ENCODE measurements at regions not wholly inside any gene's neighbourhood (a gene's known extent, or its start where the extent isn't known, plus 50 kb on each side); places are given as distances from the start of the nearest gene placed in this dataset.

GRCh38 chr12:33650832-33651231, 211.2 kb upstream of the SYT10 start:
- H3F3A ChIP-seq (ENCODE audit: insufficient read depth, low read length), result no peaks in the 10 kb centered on the region
- TF ChIP-seq CTCF (IDR thresholded peaks at IDR 0.05; ENCODE audit: low read length), result no peak
- no peak for TF ChIP-seq EZH2 (optimal IDR thresholded peaks at IDR 0.05; ENCODE audit: low read depth, low read length)
- no peak for TF ChIP-seq EZH2phosphoT487 (IDR thresholded peaks at IDR 0.05; ENCODE audit: low read length)

GRCh38 chr12:33653362-33653761, 213.7 kb upstream of the SYT10 start:
- no peaks in the 10 kb centered on the region for H3F3A ChIP-seq (ENCODE audit: insufficient read depth, low read length)
- H3K4me2 ChIP-seq (ENCODE audit: low read depth, low read length), result no peak overlapping the region
- H3K9ac ChIP-seq (ENCODE audit: low read length), result no peak overlapping the region
- H4K20me1 ChIP-seq (ENCODE audit: insufficient read depth, low read length), result no peaks in the 10 kb centered on the region
- TF ChIP-seq CTCF (IDR thresholded peaks at IDR 0.05; ENCODE audit: low read length) (no peak), EZH2 (optimal IDR thresholded peaks at IDR 0.05; ENCODE audit: low read depth, low read length) (no peak), EZH2phosphoT487 (IDR thresholded peaks at IDR 0.05; ENCODE audit: low read length) (no peak)
- no peak for DNase-seq
- H3K79me2 ChIP-seq (ENCODE audit: low read length), result no peaks in the 10 kb centered on the region
- no peaks in the 10 kb centered on the region for H3K4me1 ChIP-seq (ENCODE audit: low read length)
- no peak overlapping the region for H3K27ac ChIP-seq (ENCODE audit: low read length)
- H3K4me3 ChIP-seq (ENCODE audit: low read length), result no peak overlapping the region
- no peaks in the 10 kb centered on the region for H3K36me3 ChIP-seq (replicated peaks; ENCODE audit: insufficient read depth, low read length)
- no peak overlapping the region for H2AFZ ChIP-seq (ENCODE audit: low read length)
- no peaks in the 10 kb centered on the region for H3K9me2 ChIP-seq (replicated peaks; ENCODE audit: insufficient read depth, low read length)
- no peaks in the 10 kb centered on the region for H3K9me3 ChIP-seq (replicated peaks; ENCODE audit: insufficient read depth, low read length)
- no peaks in the 10 kb centered on the region for H3K27me3 ChIP-seq (replicated peaks; ENCODE audit: insufficient read depth, low read length)

More at GRCh38 chr12:33650832-33651231, 211.2 kb upstream of the SYT10 start:
- no peaks in the 10 kb centered on the region for H3K79me2 ChIP-seq (ENCODE audit: low read length)
- H3K27me3 ChIP-seq (replicated peaks; ENCODE audit: insufficient read depth, low read length), result no peaks in the 10 kb centered on the region
- no peaks in the 10 kb centered on the region for H3K36me3 ChIP-seq (replicated peaks; ENCODE audit: insufficient read depth, low read length)
- no peaks in the 10 kb centered on the region for H4K20me1 ChIP-seq (ENCODE audit: insufficient read depth, low read length)
- no peak overlapping the region for H2AFZ ChIP-seq (ENCODE audit: low read length)
- H3K9ac ChIP-seq (ENCODE audit: low read length), result no peak overlapping the region
- H3K9me3 ChIP-seq (replicated peaks; ENCODE audit: insufficient read depth, low read length), result no peaks in the 10 kb centered on the region
- H3K27ac ChIP-seq (ENCODE audit: low read length), result no peak overlapping the region
- no peaks in the 10 kb centered on the region for H3K9me2 ChIP-seq (replicated peaks; ENCODE audit: insufficient read depth, low read length)
- H3K4me3 ChIP-seq (ENCODE audit: low read length), result no peak overlapping the region
- DNase-seq, result no peak
- no peak overlapping the region for H3K4me2 ChIP-seq (ENCODE audit: low read depth, low read length)
- H3K4me1 ChIP-seq (ENCODE audit: low read length), result no peaks in the 10 kb centered on the region

GRCh38 chr12:33654313-33654712, 214.7 kb upstream of the SYT10 start:
- Histone ChIP-seq H3K27ac (ENCODE audit: low read length) (no peak overlapping the region), H3K36me3 (replicated peaks; ENCODE audit: insufficient read depth, low read length) (no peaks in the 10 kb centered on the region), H3K27me3 (replicated peaks; ENCODE audit: insufficient read depth, low read length) (no peaks in the 10 kb centered on the region), H3K79me2 (ENCODE audit: low read length) (no peaks in the 10 kb centered on the region), H3K4me2 (ENCODE audit: low read depth, low read length) (no peak overlapping the region), H3K4me3 (ENCODE audit: low read length) (no peak overlapping the region), H3K9me3 (replicated peaks; ENCODE audit: insufficient read depth, low read length) (no peaks in the 10 kb centered on the region), H4K20me1 (ENCODE audit: insufficient read depth, low read length) (no peaks in the 10 kb centered on the region), H3F3A (ENCODE audit: insufficient read depth, low read length) (no peaks in the 10 kb centered on the region), H2AFZ (ENCODE audit: low read length) (no peak overlapping the region), H3K9ac (ENCODE audit: low read length) (no peak overlapping the region), H3K9me2 (replicated peaks; ENCODE audit: insufficient read depth, low read length) (no peaks in the 10 kb centered on the region), H3K4me1 (ENCODE audit: low read length) (no peaks in the 10 kb centered on the region)
- TF ChIP-seq EZH2phosphoT487 (IDR thresholded peaks at IDR 0.05; ENCODE audit: low read length) (no peak), EZH2 (optimal IDR thresholded peaks at IDR 0.05; ENCODE audit: low read depth, low read length) (no peak), CTCF (IDR thresholded peaks at IDR 0.05; ENCODE audit: low read length) (no peak)
- DNase-seq, result no peak
